PC-3 (cell line): ENCODE measurements at regions not wholly inside any gene's neighbourhood (a gene's known extent, or its start where the extent isn't known, plus 50 kb on each side); places are given as distances from the start of the nearest gene placed in this dataset.

ENCODE experiments used
- ATAC-seq: fragments of 200-7000 bp; cut with Tn5 transposase; 2 replicates; pipeline ENCODE4 v1.9.1; 2020; ENCODE audit warnings: mild to moderate bottlenecking, moderate library complexity
- BruUV-seq: library from RNA; stranded (reverse); fragments of 400-500 nt; replicated peaks from 2 replicates; lab custom pipeline; 2021; lab: Mats Ljungman, UMichigan
- CTCF ChIA-PET: fragments of 300-600 bp; sonication (Branson Sonifier 250); formaldehyde crosslinking; loops from one replicate; lab custom pipeline; 2022; ENCODE audit warnings: antibody characterized with exemption; lab: Charles Lee
- POLR2A ChIA-PET: fragments of 300-600 bp; sonication (Branson Sonifier 250); formaldehyde crosslinking; loops from one replicate; lab custom pipeline; 2022; ENCODE audit warnings: antibody characterized with exemption; ENCODE audit not compliant: unreplicated experiment; lab: Charles Lee
- DNase-seq: peaks from one replicate; pipeline ENCODE4 v3.0.0-alpha.2; 2015
- H2AFZ ChIP-seq: fragments of 300-600 bp; sonication (generic); 2 replicates; pipeline ENCODE4 v1.6.0; 2016; ENCODE audit warnings: antibody characterized with exemption, low read length
- H3F3A ChIP-seq: fragments of 300-600 bp; sonication (generic); one replicate; pipeline ENCODE4 v1.6.0; 2017; ENCODE audit warnings: antibody characterized with exemption, low read length, control low read depth, mild to moderate bottlenecking; ENCODE audit not compliant: unreplicated experiment
- H3K27ac ChIP-seq: fragments of 300-600 bp; sonication (generic); 2 replicates; pipeline ENCODE4 v1.5.1; 2016; ENCODE audit warnings: mild to moderate bottlenecking, low read length
- H3K27me3 ChIP-seq: fragments of 300-600 bp; sonication (generic); 2 replicates; pipeline ENCODE4 v1.6.1; 2016; ENCODE audit warnings: low read length, mixed read lengths
- H3K36me3 ChIP-seq: fragments of 300-600 bp; sonication (generic); 2 replicates; pipeline ENCODE4 v1.6.1; 2016; ENCODE audit warnings: low read depth, mixed run types, low read length, mixed read lengths
- H3K4me1 ChIP-seq: fragments of 300-600 bp; sonication (generic); 2 replicates; pipeline ENCODE4 v1.5.1; 2016; ENCODE audit warnings: low read length; ENCODE audit not compliant: insufficient read depth
- H3K4me2 ChIP-seq: fragments of 300-600 bp; sonication (generic); 2 replicates; pipeline ENCODE4 v1.6.0; 2016; ENCODE audit warnings: low read length
- H3K4me3 ChIP-seq: fragments of 300-600 bp; sonication (generic); 2 replicates; pipeline ENCODE4 v1.5.1; 2016; ENCODE audit warnings: mild to moderate bottlenecking, low read length, mixed read lengths
- H3K79me2 ChIP-seq: fragments of 300-600 bp; sonication (generic); 2 replicates; pipeline ENCODE4 v1.6.1; 2017; ENCODE audit warnings: low read length, mixed read lengths
- H3K9ac ChIP-seq: fragments of 300-600 bp; sonication (generic); 2 replicates; pipeline ENCODE4 v1.6.0; 2016; ENCODE audit warnings: mild to moderate bottlenecking, low read length
- H3K9me2 ChIP-seq: fragments of 300-600 bp; sonication (generic); replicated peaks from 2 replicates; pipeline ENCODE4 v1.6.1; 2016; ENCODE audit warnings: mixed run types, low read length, mixed read lengths
- H3K9me3 ChIP-seq: fragments of 300-600 bp; sonication (generic); 2 replicates; pipeline ENCODE4 v1.6.1; 2016; ENCODE audit warnings: low read length, mixed read lengths
- H4K20me1 ChIP-seq: fragments of 300-600 bp; sonication (generic); 2 replicates; pipeline ENCODE4 v1.6.1; 2016; ENCODE audit warnings: low read length, mixed read lengths
- CTCF ChIP-seq: fragments of 300-600 bp; sonication (generic); conservative IDR thresholded peaks from 2 replicates; pipeline ENCODE4 v1.5.1; 2017; ENCODE audit warnings: antibody characterized with exemption, low read depth, mild to moderate bottlenecking, low read length
- EZH2 ChIP-seq: fragments of 300-600 bp; sonication (generic); IDR thresholded peaks from one replicate; pipeline ENCODE4 v1.6.1; 2017; ENCODE audit warnings: antibody characterized with exemption, mild to moderate bottlenecking, low read length; ENCODE audit not compliant: unreplicated experiment
- EZH2phosphoT487 ChIP-seq: fragments of 300-600 bp; sonication (generic); IDR thresholded peaks from 2 replicates; pipeline ENCODE4 v1.6.1; 2018; ENCODE audit warnings: mild to moderate bottlenecking, antibody characterized with exemption, low read length, borderline replicate concordance
- intact Hi-C: fragments of 100-400 bp; cut with micrococcal nuclease; formaldehyde crosslinking; loops from 2 replicates; pipeline ENCODE4 v1.9.0; 2023

- Histone ChIP-seq H3K4me1 (no peaks in the 10 kb centered on the region), H3K27ac (no peak overlapping the region), H3K9me2 (no peaks in the 10 kb centered on the region), H3K4me3 (no peak overlapping the region), H2AFZ (0 out of 2 replicates have a peak overlapping the region, but pooled peaks have one; percentile 48), H3K4me2 (no peak overlapping the region), H4K20me1 (no peaks in the 10 kb centered on the region), H3K36me3 (no peaks in the 10 kb centered on the region), H3F3A (no peaks in the 10 kb centered on the region), H3K9ac (no peak overlapping the region), H3K27me3 (no peaks in the 10 kb centered on the region), H3K9me3 (no peaks in the 10 kb centered on the region), H3K79me2 (no peaks in the 10 kb centered on the region)
- ChIA-PET POLR2A (no interaction called here), CTCF (interaction anchor here (0.6 kb wide), 1 partner anchor 299 kb away, joined by 3 read pairs; no protein-coding TSS in a partner anchor)
- BruUV-seq: no TSS peak
- intact Hi-C loops: loop anchor here (1.0 to 5.0 kb wide), 2 partner anchors 125 to 234 kb away; no protein-coding TSS in a partner anchor
- TF ChIP-seq EZH2phosphoT487: no peak
- no peak for TF ChIP-seq EZH2
- TF ChIP-seq CTCF: peak; percentile 74
- DNase-seq: peak; percentile 72
- peak; percentile 57 for ATAC-seq
Observed at GRCh38 chr16:11407047-11407982, 62.1 kb downstream of the RMI2 start.

- BruUV-seq: no TSS peak
- no peak overlapping the region for H3K27ac ChIP-seq
- H3F3A ChIP-seq: no peaks in the 10 kb centered on the region
- ChIA-PET POLR2A (no interaction called here), CTCF (no interaction called here)
- no peaks in the 10 kb centered on the region for H3K79me2 ChIP-seq
- H3K9ac ChIP-seq: no peak overlapping the region
- no peak overlapping the region for H3K4me3 ChIP-seq
- no peaks in the 10 kb centered on the region for H3K4me1 ChIP-seq
- H3K4me2 ChIP-seq: no peak overlapping the region
- H3K9me3 ChIP-seq: no peaks in the 10 kb centered on the region
- DNase-seq: no peak
- H2AFZ ChIP-seq: no peak overlapping the region
- no peaks in the 10 kb centered on the region for H3K36me3 ChIP-seq
- TF ChIP-seq CTCF: no peak
- TF ChIP-seq EZH2: no peak
- no peak for TF ChIP-seq EZH2phosphoT487
- ATAC-seq: no peak
- intact Hi-C loops: loop anchor here (5.0 kb wide), 1 partner anchor 124 kb away; no protein-coding TSS in a partner anchor
- no peaks in the 10 kb centered on the region for H3K9me2 ChIP-seq
- H4K20me1 ChIP-seq: no peaks in the 10 kb centered on the region
- H3K27me3 ChIP-seq: no peaks in the 10 kb centered on the region
Observed at GRCh38 chr16:11408216-11408615, 63.0 kb downstream of the RMI2 start.

GRCh38 chr16:11409398-11409797, 64.1 kb downstream of the RMI2 start:
- ChIA-PET CTCF (no interaction called here), POLR2A (no interaction called here)
- H3K27ac ChIP-seq: no peak overlapping the region
- H3K9me3 ChIP-seq: no peaks in the 10 kb centered on the region
- intact Hi-C loops: loop anchor here (5.0 kb wide), 1 partner anchor 123 kb away; no protein-coding TSS in a partner anchor
- H3K4me1 ChIP-seq: no peaks in the 10 kb centered on the region
- no peak overlapping the region for H3K4me3 ChIP-seq
- BruUV-seq: no TSS peak
- no peaks in the 10 kb centered on the region for H3K36me3 ChIP-seq
- H3K9ac ChIP-seq: no peak overlapping the region
- H3K9me2 ChIP-seq: no peaks in the 10 kb centered on the region
- DNase-seq (no peak), ATAC-seq (no peak)
- H3F3A ChIP-seq: no peaks in the 10 kb centered on the region
- no peak overlapping the region for H2AFZ ChIP-seq
- no peaks in the 10 kb centered on the region for H3K79me2 ChIP-seq
- H4K20me1 ChIP-seq: no peaks in the 10 kb centered on the region
- TF ChIP-seq EZH2 (no peak), EZH2phosphoT487 (no peak), CTCF (no peak)
- no peak overlapping the region for H3K4me2 ChIP-seq
- H3K27me3 ChIP-seq: no peaks in the 10 kb centered on the region
